ENCODE measurements at regions not wholly inside any gene's neighbourhood (a gene's known extent, or its start where the extent isn't known, plus 50 kb on each side); places are given as distances from the start of the nearest gene placed in this dataset.
"Not testable (repeated sequence)": the region's sequence is repeated elsewhere in the genome, so short reads cannot be mapped to it uniquely, and the experiment has no call there.

DNA sequence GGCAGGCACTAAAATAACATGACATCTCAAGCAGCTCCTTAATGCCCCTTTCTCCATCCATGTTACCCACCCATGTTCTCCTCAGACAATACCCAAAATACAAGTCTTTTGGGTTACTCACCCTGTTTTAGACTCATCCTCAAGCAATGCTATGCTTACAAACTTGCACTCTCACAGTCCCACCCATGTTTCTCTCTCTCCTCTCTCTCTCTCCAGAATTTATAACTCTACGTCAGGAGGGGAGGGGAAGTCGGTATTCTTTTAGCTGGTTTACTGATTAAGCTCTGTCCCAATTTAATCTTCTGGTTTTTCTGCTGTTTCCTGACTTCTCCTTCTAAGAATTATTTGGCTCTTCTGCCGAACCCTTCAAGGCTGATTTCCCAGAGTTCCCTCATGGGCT is 98.0 kb upstream of the NR5A2 start:
- WGBS, result 76% methylated on average over 3 of the region's 3 CpGs
- H3K27me3 ChIP-seq (ENCODE audit: control insufficient read depth, insufficient read depth), result no peaks in the 10 kb centered on the region
- no peaks in the 10 kb centered on the region for H3K9me3 ChIP-seq (ENCODE audit: control insufficient read depth, low read length)
- ATAC-seq (no peak), DNase-seq (no peak)
- intact Hi-C loops (cut with DNase I), result no loop called here
- no peak overlapping the region for H3K27ac ChIP-seq (ENCODE audit: low read length)
- no peak overlapping the region for H3K4me3 ChIP-seq (ENCODE audit: low read length)
- no peaks in the 10 kb centered on the region for H3K4me1 ChIP-seq (ENCODE audit: control insufficient read depth, insufficient read depth, low read length)

DNA sequence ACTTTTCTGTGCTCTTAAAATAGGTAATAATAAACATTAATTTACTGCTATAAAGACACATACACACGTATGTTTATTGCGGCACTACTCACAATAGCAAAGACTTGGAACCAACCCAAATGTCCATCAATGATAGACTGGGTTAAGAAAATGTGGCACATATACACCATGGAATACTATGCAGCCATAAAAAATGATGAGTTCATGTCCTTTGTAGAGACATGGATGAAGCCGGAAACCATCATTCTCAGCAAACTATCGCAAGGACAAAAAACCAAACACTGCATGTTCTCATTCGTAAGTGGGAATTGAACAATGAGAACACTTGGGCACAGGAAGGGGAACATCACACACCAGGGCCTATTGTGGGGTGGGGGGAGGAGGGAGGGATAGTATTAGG is 97.4 kb upstream of the NR5A2 start:
- DNase-seq; intact Hi-C loops (cut with DNase I): not testable (repeated sequence)
- 97% methylated on average over 5 of the region's 5 CpGs for WGBS

DNA sequence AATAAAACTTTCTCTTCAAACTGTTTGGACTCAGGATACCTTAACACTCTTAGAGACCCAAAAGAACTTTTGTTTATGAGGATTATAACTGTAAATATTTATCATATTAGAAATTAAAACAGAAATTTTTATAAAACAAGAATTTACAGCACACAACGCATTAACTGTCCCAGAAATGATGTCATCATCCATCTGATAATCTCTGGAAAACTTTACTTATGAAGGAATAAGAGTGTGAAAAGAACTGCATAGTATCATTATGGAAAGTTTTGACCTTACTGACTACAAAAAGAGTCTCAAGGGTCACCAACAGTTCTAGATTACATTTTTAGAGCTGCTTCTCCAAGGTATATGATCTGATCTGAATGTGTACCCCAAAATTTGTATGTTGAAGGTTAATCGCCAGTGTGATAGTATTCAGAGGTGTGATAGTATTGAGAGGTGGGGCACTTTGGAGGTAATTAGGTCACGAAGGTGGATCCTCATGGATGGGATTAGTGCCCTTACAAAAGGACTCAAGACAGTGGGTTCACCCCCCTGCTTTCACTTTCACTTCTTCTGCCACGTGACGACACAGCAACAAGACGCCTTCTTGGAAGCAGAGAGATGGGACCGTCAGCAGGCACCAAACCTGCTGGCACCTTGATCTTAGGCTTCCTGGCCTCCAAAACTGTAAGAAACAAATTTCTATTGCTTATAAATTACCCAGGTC is 95.7 kb upstream of the NR5A2 start:
- Histone ChIP-seq H3K27me3 (ENCODE audit: control insufficient read depth, insufficient read depth) (no peaks in the 10 kb centered on the region), H3K4me1 (ENCODE audit: control insufficient read depth, insufficient read depth, low read length) (no peaks in the 10 kb centered on the region), H3K27ac (ENCODE audit: low read length) (no peak overlapping the region), H3K9me3 (ENCODE audit: control insufficient read depth, low read length) (no peaks in the 10 kb centered on the region), H3K4me3 (ENCODE audit: low read length) (no peak overlapping the region)
- intact Hi-C loops (cut with DNase I), result no loop called here
- DNase-seq (no peak), ATAC-seq (no peak)
- WGBS, result 75% methylated on average over 7 of the region's 7 CpGs

More for the DNA sequence above, 97.4 kb upstream of the NR5A2 start:
- H3K4me3 ChIP-seq (ENCODE audit: low read length); H3K27me3 ChIP-seq (ENCODE audit: control insufficient read depth, insufficient read depth); H3K4me1 ChIP-seq (ENCODE audit: control insufficient read depth, insufficient read depth, low read length); H3K9me3 ChIP-seq (ENCODE audit: control insufficient read depth, low read length); ATAC-seq; H3K27ac ChIP-seq (ENCODE audit: low read length): not testable (repeated sequence)

DNA sequence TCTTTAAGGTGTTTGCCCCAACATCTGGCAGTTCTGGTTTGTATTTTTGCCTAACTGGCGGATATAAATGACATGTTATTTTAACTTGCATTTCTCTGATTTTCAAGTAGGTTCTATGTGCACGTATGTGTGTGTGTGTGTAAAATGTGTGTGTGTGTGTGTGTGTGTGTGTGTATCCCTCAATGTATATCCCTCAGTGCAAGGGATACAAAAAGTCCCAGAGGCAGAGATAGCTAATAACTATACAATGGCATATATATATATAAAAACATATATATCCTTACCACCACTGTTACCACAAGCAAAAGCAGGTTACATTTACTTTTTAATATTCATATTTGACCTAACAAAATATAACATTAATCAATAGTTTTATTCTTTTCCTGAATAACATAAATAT is 95.0 kb upstream of the NR5A2 start:
- H3K27ac ChIP-seq (ENCODE audit: low read length), result no peak overlapping the region
- H3K27me3 ChIP-seq (ENCODE audit: control insufficient read depth, insufficient read depth), result no peaks in the 10 kb centered on the region
- no peak for DNase-seq
- intact Hi-C loops (cut with DNase I), result no loop called here
- no peak overlapping the region for H3K4me3 ChIP-seq (ENCODE audit: low read length)
- no peaks in the 10 kb centered on the region for H3K9me3 ChIP-seq (ENCODE audit: control insufficient read depth, low read length)
- ATAC-seq, result no peak
- WGBS, result 90% methylated on average over 2 of the region's 2 CpGs
- H3K4me1 ChIP-seq (ENCODE audit: control insufficient read depth, insufficient read depth, low read length), result no peaks in the 10 kb centered on the region

DNA sequence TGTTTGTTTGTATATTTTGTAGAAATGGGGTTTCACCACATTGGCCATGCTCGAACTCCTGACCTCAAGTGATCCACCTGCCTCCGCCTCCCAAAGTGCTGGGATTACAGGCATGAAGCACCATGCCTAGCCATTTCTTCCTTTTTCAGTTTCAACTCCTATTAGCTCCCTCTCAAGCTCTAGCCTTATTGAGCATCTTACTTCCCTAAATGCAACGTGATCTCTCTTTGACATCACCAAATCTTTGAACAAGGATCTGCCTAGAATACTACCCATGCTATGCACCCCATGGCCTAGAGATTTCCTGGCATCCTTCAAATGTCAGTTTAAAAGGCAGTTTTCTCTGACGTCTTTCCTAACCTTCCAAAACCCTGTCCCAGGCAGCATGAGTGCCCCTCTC is 91.1 kb upstream of the NR5A2 start:
- Histone ChIP-seq H3K4me3 (ENCODE audit: low read length) (no peak overlapping the region), H3K27me3 (ENCODE audit: control insufficient read depth, insufficient read depth) (no peaks in the 10 kb centered on the region), H3K4me1 (ENCODE audit: control insufficient read depth, insufficient read depth, low read length) (no peaks in the 10 kb centered on the region), H3K27ac (ENCODE audit: low read length) (no peak overlapping the region), H3K9me3 (ENCODE audit: control insufficient read depth, low read length) (no peaks in the 10 kb centered on the region)
- WGBS, result 75% methylated on average over 4 of the region's 4 CpGs
- DNase-seq, result no peak
- no peak for ATAC-seq
- intact Hi-C loops (cut with DNase I), result no loop called here

DNA sequence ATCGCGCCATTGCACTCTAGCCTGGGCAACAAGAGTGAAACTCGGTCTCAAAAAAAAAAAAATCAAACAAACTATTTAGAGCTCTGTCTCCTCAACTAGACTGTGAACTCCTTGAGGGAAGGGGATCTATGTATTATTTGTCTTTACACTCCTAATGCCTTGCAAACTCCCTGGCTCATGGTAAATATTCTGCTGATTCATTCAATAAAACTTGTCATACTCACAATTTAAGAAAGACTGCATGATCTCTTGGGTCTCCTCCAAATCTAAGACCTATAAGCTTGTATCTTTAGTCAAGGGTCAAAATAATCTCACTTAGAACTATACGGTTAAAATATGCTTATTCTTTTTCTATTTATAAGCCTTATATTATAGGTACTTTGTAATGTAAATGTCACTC is 90.3 kb upstream of the NR5A2 start:
- H3K9me3 ChIP-seq (ENCODE audit: control insufficient read depth, low read length), result no peaks in the 10 kb centered on the region
- H3K4me1 ChIP-seq (ENCODE audit: control insufficient read depth, insufficient read depth, low read length), result no peaks in the 10 kb centered on the region
- DNase-seq, result no peak
- H3K27ac ChIP-seq (ENCODE audit: low read length), result no peak overlapping the region
- H3K27me3 ChIP-seq (ENCODE audit: control insufficient read depth, insufficient read depth), result no peaks in the 10 kb centered on the region
- no peak for ATAC-seq
- no peak overlapping the region for H3K4me3 ChIP-seq (ENCODE audit: low read length)
- 86% methylated on average over 4 of the region's 4 CpGs for WGBS
- intact Hi-C loops (cut with DNase I), result no loop called here

DNA sequence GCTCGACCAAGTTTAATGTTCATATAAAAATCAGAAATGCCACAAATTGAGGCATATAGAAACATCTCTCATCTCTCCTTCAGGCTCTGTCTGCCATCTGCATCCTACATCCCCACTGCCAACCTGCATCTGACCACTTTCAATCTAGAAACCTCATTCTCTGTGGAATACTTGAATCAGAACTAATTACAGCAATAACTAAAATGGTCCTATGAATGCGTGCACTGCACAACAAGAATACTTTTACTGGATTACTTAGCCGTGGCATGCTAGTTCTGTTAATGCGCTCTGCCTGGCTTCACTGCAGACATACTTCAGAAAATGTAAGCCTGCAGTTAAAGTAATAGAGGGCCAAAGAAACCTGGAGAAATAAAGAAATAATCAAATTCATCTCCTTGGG is 89.8 kb upstream of the NR5A2 start:
- Histone ChIP-seq H3K9me3 (ENCODE audit: control insufficient read depth, low read length) (no peaks in the 10 kb centered on the region), H3K4me3 (ENCODE audit: low read length) (no peak overlapping the region), H3K27me3 (ENCODE audit: control insufficient read depth, insufficient read depth) (no peaks in the 10 kb centered on the region), H3K4me1 (ENCODE audit: control insufficient read depth, insufficient read depth, low read length) (no peaks in the 10 kb centered on the region), H3K27ac (ENCODE audit: low read length) (no peak overlapping the region)
- 88% methylated on average over 4 of the region's 4 CpGs for WGBS
- ATAC-seq (no peak), DNase-seq (no peak)
- intact Hi-C loops (cut with DNase I), result no loop called here

DNA sequence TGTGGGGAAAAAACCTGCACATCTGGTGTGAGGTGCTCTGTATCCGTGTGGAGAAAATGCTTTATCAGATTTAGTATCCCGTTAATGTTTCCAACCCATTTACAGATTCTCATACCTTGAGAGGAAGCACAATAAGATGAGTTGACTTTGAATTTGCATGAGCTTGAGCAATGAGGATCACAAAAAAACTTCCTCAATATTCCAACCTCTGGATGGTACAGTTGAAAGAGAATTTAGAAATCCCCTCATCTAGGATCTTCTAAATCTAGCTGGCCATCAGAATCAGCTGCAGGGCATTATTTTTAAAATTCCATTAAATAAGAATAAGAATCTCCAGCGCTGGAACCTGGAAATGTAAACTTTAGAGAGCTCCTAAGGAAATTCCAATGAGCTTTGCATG is 82.5 kb upstream of the NR5A2 start:
- intact Hi-C loops (cut with DNase I), result no loop called here
- no peak for ATAC-seq
- WGBS, result 80% methylated on average over 3 of the region's 3 CpGs

DNA sequence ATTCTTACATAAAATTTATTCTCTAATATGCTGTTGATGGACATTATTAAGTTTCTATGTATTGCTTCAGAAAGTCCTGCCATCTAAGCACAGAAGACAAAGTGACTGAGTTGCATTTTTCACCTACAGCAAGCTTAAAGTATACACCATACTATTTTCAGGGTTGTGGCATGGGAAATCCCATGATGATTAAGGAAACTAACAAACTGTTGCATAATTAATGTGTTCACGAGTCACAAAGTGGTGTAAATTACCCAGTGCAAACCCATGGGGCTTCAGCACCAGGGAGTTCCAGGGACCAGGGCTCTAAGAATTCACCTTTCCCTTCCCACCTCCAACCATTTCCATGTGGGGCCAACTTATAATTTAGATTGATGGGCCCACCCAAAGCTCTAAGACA is 81.9 kb upstream of the NR5A2 start:
- no peaks in the 10 kb centered on the region for H3K27me3 ChIP-seq (ENCODE audit: control insufficient read depth, insufficient read depth)
- H3K9me3 ChIP-seq (ENCODE audit: control insufficient read depth, low read length), result no peaks in the 10 kb centered on the region
- no peak overlapping the region for H3K27ac ChIP-seq (ENCODE audit: low read length)
- no peak for DNase-seq
- ATAC-seq, result no peak
- intact Hi-C loops (cut with DNase I), result no loop called here
- H3K4me1 ChIP-seq (ENCODE audit: control insufficient read depth, insufficient read depth, low read length), result no peaks in the 10 kb centered on the region
- WGBS, result 49% methylated on average over 1 of the region's 1 CpG
- no peak overlapping the region for H3K4me3 ChIP-seq (ENCODE audit: low read length)

More for the DNA sequence above, 82.5 kb upstream of the NR5A2 start:
- no peaks in the 10 kb centered on the region for H3K9me3 ChIP-seq (ENCODE audit: control insufficient read depth, low read length)
- H3K4me3 ChIP-seq (ENCODE audit: low read length), result no peak overlapping the region
- no peaks in the 10 kb centered on the region for H3K27me3 ChIP-seq (ENCODE audit: control insufficient read depth, insufficient read depth)
- H3K27ac ChIP-seq (ENCODE audit: low read length), result no peak overlapping the region
- no peaks in the 10 kb centered on the region for H3K4me1 ChIP-seq (ENCODE audit: control insufficient read depth, insufficient read depth, low read length)
- DNase-seq, result no peak

DNA sequence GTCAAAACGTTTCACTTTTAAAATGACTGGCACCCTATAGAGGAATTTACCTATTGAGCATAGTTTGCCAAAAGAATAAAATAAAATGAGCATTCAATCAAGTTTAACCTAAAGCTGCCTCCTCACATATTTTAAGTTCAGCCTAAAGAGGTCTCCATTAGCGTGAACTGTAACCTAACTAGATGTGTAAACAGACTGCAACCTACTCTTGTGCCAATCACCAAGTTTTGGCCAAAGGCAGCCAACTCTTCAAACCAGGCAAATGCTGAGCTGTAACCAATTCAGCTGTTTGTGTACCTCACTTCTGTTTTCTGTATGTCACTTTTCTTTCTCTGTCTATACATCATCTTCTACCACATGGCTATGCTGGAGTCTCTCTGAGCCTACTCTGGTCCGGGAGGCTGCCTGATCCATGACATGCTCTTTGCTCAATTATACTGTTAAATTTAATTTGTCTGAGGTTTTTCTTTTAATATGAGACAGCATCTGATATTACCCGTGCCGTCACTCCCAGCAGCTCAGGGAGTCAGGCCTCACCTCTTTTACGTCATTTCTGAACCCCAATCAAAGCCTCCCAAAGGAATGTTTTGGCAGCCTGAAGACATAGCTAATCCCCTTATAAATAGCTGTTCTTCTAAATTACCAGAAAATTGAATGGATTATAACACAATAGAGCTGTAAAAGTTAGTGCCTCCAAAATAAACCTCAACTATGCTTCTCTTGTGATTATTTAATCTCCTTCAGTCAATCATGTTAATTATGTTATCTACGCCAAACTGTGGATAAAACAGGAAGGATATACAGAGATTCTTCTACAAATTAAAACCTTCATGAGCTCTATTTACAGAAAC is 81.0 kb upstream of the NR5A2 start:
- DNase-seq (no peak), ATAC-seq (no peak)
- H3K9me3 ChIP-seq (ENCODE audit: control insufficient read depth, low read length), result no peaks in the 10 kb centered on the region
- H3K4me3 ChIP-seq (ENCODE audit: low read length), result no peak overlapping the region
- WGBS, result 78% methylated on average over 7 of the region's 7 CpGs
- intact Hi-C loops (cut with DNase I), result no loop called here
- no peaks in the 10 kb centered on the region for H3K4me1 ChIP-seq (ENCODE audit: control insufficient read depth, insufficient read depth, low read length)
- no peak overlapping the region for H3K27ac ChIP-seq (ENCODE audit: low read length)
- H3K27me3 ChIP-seq (ENCODE audit: control insufficient read depth, insufficient read depth), result no peaks in the 10 kb centered on the region

DNA sequence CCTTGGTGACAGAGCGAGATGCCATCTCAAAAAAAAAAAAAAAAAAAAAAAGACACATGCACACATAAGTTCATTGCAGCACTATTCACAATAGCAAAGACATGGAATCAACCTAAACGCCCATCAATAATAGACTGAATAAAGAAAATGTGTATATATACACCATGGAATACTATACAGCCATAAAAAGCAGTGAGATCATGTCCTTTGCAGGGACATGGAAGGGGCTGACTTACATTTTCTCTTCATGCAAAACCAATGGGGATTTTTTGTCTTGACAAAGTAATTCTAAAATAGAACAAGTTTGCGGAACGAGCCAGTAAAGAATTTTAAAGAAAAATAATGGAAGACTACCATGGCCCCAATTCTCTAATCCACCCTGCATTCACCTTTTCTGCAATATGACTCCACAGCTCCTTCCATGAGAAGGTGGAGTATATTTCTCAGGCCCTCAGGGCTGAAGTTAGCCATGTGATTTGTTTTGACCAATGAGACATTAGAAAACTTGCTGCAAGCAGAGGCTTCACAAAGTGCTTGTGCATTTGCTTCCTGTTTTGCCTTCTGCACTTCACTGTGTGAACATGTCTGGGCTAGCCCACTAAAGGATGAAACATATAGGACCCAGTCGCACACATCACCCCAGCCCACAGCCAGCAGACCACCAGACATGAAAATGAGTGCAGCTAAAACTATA is 78.8 kb upstream of the NR5A2 start:
- ATAC-seq, result no peak
- Histone ChIP-seq H3K27ac (ENCODE audit: low read length) (no peak overlapping the region), H3K4me1 (ENCODE audit: control insufficient read depth, insufficient read depth, low read length) (no peaks in the 10 kb centered on the region), H3K4me3 (ENCODE audit: low read length) (no peak overlapping the region), H3K27me3 (ENCODE audit: control insufficient read depth, insufficient read depth) (no peaks in the 10 kb centered on the region), H3K9me3 (ENCODE audit: control insufficient read depth, low read length) (no peaks in the 10 kb centered on the region)
- intact Hi-C loops (cut with DNase I), result no loop called here
- DNase-seq, result no peak
- WGBS, result 96% methylated on average over 5 of the region's 5 CpGs

All from right cardiac atrium (tissue), 5 donors.